Nephron (organoid): ENCODE measurements at regions not wholly inside any gene's neighbourhood (a gene's known extent, or its start where the extent isn't known, plus 50 kb on each side); places are given as distances from the start of the nearest gene placed in this dataset.
"Not testable (repeated sequence)": the region's sequence is repeated elsewhere in the genome, so short reads cannot be mapped to it uniquely, and the experiment has no call there.

ENCODE experiments used
- H3K27ac Mint-ChIP-seq, 3 experiments: 2 replicates each; pipeline ENCODE4 v1.8.0; 2020; ENCODE audit warnings: mixed read lengths in 3 of 3, mild to moderate bottlenecking in 2 of 3, moderate library complexity in 1 of 3
- H3K27me3 Mint-ChIP-seq: 2 replicates; pipeline ENCODE4 v1.8.0; 2021; ENCODE audit warnings: low read depth, mild to moderate bottlenecking, moderate library complexity, mixed read lengths
- H3K36me3 Mint-ChIP-seq: 2 replicates; pipeline ENCODE4 v1.8.0; 2020; ENCODE audit warnings: low read depth, mixed read lengths
- H3K4me1 Mint-ChIP-seq: 2 replicates; pipeline ENCODE4 v1.8.0; 2020; ENCODE audit warnings: mixed read lengths
- H3K4me3 Mint-ChIP-seq, 3 experiments: 2 replicates each; pipeline ENCODE4 v1.8.0; 2020; ENCODE audit warnings: mild to moderate bottlenecking in 3 of 3, mixed read lengths in 3 of 3, moderate library complexity in 2 of 3
- H3K9me3 Mint-ChIP-seq: 2 replicates; pipeline ENCODE4 v1.8.0; 2020; ENCODE audit warnings: mixed read lengths
- CTCF ChIP-seq, 3 experiments: fragments of 200-600 bp; sonication (generic); IDR thresholded peaks; one replicate each; pipeline ENCODE4 v1.5.0; 2021; ENCODE audit warnings: antibody characterized with exemption in 3 of 3; ENCODE audit not compliant: unreplicated experiment in 3 of 3

DNA sequence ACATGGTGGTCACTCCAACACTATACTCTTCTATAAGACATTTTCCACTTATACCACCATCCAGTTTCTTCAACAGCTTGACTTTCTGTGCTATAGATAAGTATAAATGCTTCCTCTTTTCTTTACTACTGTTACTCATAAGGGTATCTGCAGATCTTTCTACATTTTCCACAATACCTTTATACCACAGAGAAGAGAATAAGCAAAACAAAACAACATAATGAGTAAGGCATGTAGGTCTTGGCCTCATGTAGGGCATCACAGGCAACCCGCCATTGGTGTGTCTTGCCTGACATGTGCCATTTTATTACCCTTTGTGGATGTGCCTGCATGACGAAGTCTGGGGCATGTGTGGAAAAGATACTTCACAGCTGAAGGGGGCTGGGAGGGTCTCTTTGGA, 265.3 kb upstream of the STARD13 start:
- TF ChIP-seq CTCF (IDR thresholded peaks at IDR 0.05; ENCODE audit: unreplicated experiment in 3 of 3) = no peak
- peaks cover 6% of the 10 kb centered on the region for H3K4me1 Mint-ChIP-seq
- no peak overlapping the region for H3K27ac Mint-ChIP-seq
- no peaks in the 10 kb centered on the region for H3K9me3 Mint-ChIP-seq
- no peak overlapping the region for H3K4me3 Mint-ChIP-seq
- H3K36me3 Mint-ChIP-seq = no peaks in the 10 kb centered on the region
- no peaks in the 10 kb centered on the region for H3K27me3 Mint-ChIP-seq

GRCh38 chr13:33554919-33555791, 262.8 kb upstream of the RFC3 start:
- H3K4me1 Mint-ChIP-seq = peaks cover under 1% of the 10 kb centered on the region
- H3K27me3 Mint-ChIP-seq = no peaks in the 10 kb centered on the region
- TF ChIP-seq CTCF (IDR thresholded peaks at IDR 0.05; ENCODE audit: unreplicated experiment in 3 of 3) = no peak
- peak overlapping the region in 1 of 3 experiments; percentile 35 for H3K27ac Mint-ChIP-seq
- no peaks in the 10 kb centered on the region for H3K9me3 Mint-ChIP-seq
- no peaks in the 10 kb centered on the region for H3K36me3 Mint-ChIP-seq
- no peak overlapping the region for H3K4me3 Mint-ChIP-seq

GRCh38 chr13:33556828-33557227, 261.1 kb upstream of the RFC3 start:
- no peaks in the 10 kb centered on the region for H3K9me3 Mint-ChIP-seq
- H3K27me3 Mint-ChIP-seq = no peaks in the 10 kb centered on the region
- no peak overlapping the region for H3K27ac Mint-ChIP-seq
- TF ChIP-seq CTCF (IDR thresholded peaks at IDR 0.05; ENCODE audit: unreplicated experiment in 3 of 3) = no peak
- H3K36me3 Mint-ChIP-seq = no peaks in the 10 kb centered on the region
- peaks cover 4% of the 10 kb centered on the region for H3K4me1 Mint-ChIP-seq
- no peak overlapping the region for H3K4me3 Mint-ChIP-seq

DNA sequence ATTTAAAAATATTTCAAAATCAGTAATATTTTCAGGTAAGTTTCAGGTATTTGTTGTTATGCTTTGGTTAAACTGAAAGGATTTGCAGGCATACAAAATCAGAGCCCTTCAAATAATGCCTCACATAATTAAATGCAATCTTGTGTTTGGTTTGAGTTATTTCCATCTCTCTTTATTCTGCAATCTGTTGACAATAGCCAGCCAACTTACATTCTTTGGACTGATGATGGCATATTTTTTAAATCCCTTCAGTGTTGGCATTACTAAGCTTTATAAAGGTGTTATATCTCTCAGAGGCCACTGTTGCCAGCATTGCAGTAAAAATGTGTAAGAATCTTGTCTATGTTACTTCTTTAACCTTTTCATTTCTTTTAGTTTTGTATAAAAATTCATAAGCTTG, 257.2 kb upstream of the RFC3 start:
- H3K4me1 Mint-ChIP-seq = peaks cover 4% of the 10 kb centered on the region
- H3K9me3 Mint-ChIP-seq = no peaks in the 10 kb centered on the region
- H3K27ac Mint-ChIP-seq = no peak overlapping the region

DNA sequence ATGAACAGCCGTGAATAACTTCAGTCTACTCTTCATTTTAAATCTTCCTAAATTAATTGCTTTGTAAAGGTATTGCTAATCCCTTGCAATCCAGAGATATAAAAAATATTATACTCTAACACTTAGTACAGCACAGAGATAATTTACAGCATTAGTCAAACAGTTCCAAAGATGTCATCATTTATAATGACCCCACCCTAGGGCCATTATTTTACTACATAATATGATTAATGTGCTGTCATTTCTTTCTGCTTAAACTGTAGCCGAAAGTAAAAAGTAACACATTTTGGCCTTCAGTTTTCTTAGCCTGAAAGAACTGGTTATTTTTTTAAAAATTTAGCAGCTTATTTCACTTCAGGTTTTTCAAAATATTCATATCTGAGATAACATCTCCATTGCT, 256.3 kb upstream of the RFC3 start:
- Mint-ChIP-seq H3K9me3 (no peaks in the 10 kb centered on the region), H3K4me3 (no peak overlapping the region), H3K27ac (no peak overlapping the region), H3K36me3 (no peaks in the 10 kb centered on the region), H3K4me1 (peaks cover 4% of the 10 kb centered on the region), H3K27me3 (no peaks in the 10 kb centered on the region)
- TF ChIP-seq CTCF (IDR thresholded peaks at IDR 0.05; ENCODE audit: unreplicated experiment in 3 of 3) = no peak

More for the DNA sequence above, 257.2 kb upstream of the RFC3 start:
- Mint-ChIP-seq H3K4me3 (no peak overlapping the region), H3K36me3 (no peaks in the 10 kb centered on the region), H3K27me3 (no peaks in the 10 kb centered on the region)
- TF ChIP-seq CTCF (IDR thresholded peaks at IDR 0.05; ENCODE audit: unreplicated experiment in 3 of 3) = no peak

DNA sequence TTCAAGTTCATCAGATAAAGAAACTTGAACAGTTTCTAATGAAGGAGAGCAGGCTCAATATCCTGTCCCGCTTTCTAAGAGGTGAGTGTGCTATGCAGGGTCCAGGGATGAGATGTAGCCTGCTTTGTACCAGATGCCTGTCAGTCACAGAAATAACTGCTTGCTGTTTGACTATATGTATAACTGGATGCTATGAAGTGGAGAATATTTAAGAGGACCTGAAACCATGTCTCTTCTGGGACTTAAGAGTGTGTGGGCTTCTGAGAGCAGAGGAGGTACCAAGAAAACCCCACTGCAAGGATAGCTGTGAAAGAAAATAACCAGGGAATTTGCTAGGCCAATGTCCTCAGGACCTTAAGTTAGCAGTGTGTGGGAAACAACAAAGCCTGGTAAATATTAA, 246.3 kb upstream of the RFC3 start:
- Mint-ChIP-seq H3K27me3 (no peaks in the 10 kb centered on the region), H3K4me1 (peaks cover 8% of the 10 kb centered on the region), H3K9me3 (no peaks in the 10 kb centered on the region), H3K4me3 (no peak overlapping the region), H3K27ac (no peak overlapping the region), H3K36me3 (no peaks in the 10 kb centered on the region)
- TF ChIP-seq CTCF (IDR thresholded peaks at IDR 0.05; ENCODE audit: unreplicated experiment in 3 of 3) = no peak

GRCh38 chr13:33572322-33572721, 245.6 kb upstream of the RFC3 start:
- H3K27ac Mint-ChIP-seq, H3K27me3 Mint-ChIP-seq, H3K4me3 Mint-ChIP-seq, H3K36me3 Mint-ChIP-seq, H3K9me3 Mint-ChIP-seq: not testable (repeated sequence)
- H3K4me1 Mint-ChIP-seq = peaks cover 15% of the 10 kb centered on the region
